HEK293T (cell line): ENCODE measurements at regions not wholly inside any gene's neighbourhood (a gene's known extent, or its start where the extent isn't known, plus 50 kb on each side); places are given as distances from the start of the nearest gene placed in this dataset.

Experiments used
- CTCF ChIA-PET: fragments of 350-600 bp; formaldehyde crosslinking; extraction: SDS; loops from one replicate; lab custom pipeline; 2021; ENCODE audit warnings: antibody characterized with exemption, inconsistent platforms; lab: Yijun Ruan, JAX
- POLR2A ChIA-PET: fragments of 350-600 bp; formaldehyde crosslinking; extraction: SDS; loops from one replicate; lab custom pipeline; 2020; ENCODE audit warnings: antibody characterized with exemption, inconsistent platforms; lab: Yijun Ruan, JAX
- DNase-seq: peaks from one replicate; pipeline ENCODE4 v3.0.0; 2012; ENCODE audit warnings: mixed read lengths; ENCODE audit errors: extremely low spot score
- ARNT ChIP-seq: fragments of 450-650 bp; IDR thresholded peaks from 2 replicates; pipeline ENCODE4 v1.6.1; 2017; ENCODE audit warnings: mild to moderate bottlenecking
- BHLHE40 ChIP-seq: fragments of 450-650 bp; IDR thresholded peaks from 2 replicates; pipeline ENCODE4 v1.6.1; 2016; ENCODE audit warnings: mild to moderate bottlenecking, moderate library complexity, borderline replicate concordance
- CTBP1 ChIP-seq: fragments of 450-650 bp; IDR thresholded peaks from 2 replicates; pipeline ENCODE4 v1.6.1; 2016; ENCODE audit warnings: borderline replicate concordance
- ELF4 ChIP-seq: fragments of 450-650 bp; IDR thresholded peaks from 2 replicates; pipeline ENCODE4 v1.6.1; 2017; ENCODE audit warnings: antibody characterized with exemption
- FOXA1 ChIP-seq: fragments of 450-650 bp; IDR thresholded peaks from 2 replicates; pipeline ENCODE4 v1.6.1; 2016; ENCODE audit warnings: mild to moderate bottlenecking
- FOXK2 ChIP-seq: fragments of 450-650 bp; IDR thresholded peaks from 2 replicates; pipeline ENCODE4 v1.6.1; 2016; ENCODE audit warnings: mild to moderate bottlenecking
- FOXM1 ChIP-seq: fragments of 450-650 bp; IDR thresholded peaks from 2 replicates; pipeline ENCODE4 v1.6.1; 2017; ENCODE audit warnings: mild to moderate bottlenecking, borderline replicate concordance
- HDGF ChIP-seq: fragments of 450-650 bp; IDR thresholded peaks from 2 replicates; pipeline ENCODE4 v1.6.1; 2017; ENCODE audit warnings: antibody characterized with exemption, borderline replicate concordance
- L3MBTL2 ChIP-seq: fragments of 450-650 bp; conservative IDR thresholded peaks from 2 replicates; pipeline ENCODE4 v1.6.1; 2016; ENCODE audit warnings: mild to moderate bottlenecking
- LEF1 ChIP-seq: fragments of 450-650 bp; IDR thresholded peaks from 2 replicates; pipeline ENCODE4 v1.6.1; 2017; ENCODE audit warnings: mild to moderate bottlenecking, borderline replicate concordance
- NFRKB ChIP-seq: fragments of 450-650 bp; IDR thresholded peaks from 2 replicates; pipeline ENCODE4 v1.6.1; 2016; ENCODE audit warnings: mild to moderate bottlenecking, moderate library complexity
- PKNOX1 ChIP-seq: fragments of 450-650 bp; IDR thresholded peaks from 2 replicates; pipeline ENCODE4 v1.6.1; 2016
- SP1 ChIP-seq: fragments of 450-650 bp; IDR thresholded peaks from 2 replicates; pipeline ENCODE4 v1.6.1; 2017
- SUZ12 ChIP-seq: fragments of 450-650 bp; IDR thresholded peaks from 2 replicates; pipeline ENCODE4 v1.6.1; 2016; ENCODE audit warnings: mild to moderate bottlenecking
- TARDBP ChIP-seq: fragments of 450-650 bp; IDR thresholded peaks from 2 replicates; pipeline ENCODE4 v1.6.1; 2016
- ZNF384 ChIP-seq: fragments of 450-650 bp; IDR thresholded peaks from 2 replicates; pipeline ENCODE4 v1.6.1; 2016

DNA sequence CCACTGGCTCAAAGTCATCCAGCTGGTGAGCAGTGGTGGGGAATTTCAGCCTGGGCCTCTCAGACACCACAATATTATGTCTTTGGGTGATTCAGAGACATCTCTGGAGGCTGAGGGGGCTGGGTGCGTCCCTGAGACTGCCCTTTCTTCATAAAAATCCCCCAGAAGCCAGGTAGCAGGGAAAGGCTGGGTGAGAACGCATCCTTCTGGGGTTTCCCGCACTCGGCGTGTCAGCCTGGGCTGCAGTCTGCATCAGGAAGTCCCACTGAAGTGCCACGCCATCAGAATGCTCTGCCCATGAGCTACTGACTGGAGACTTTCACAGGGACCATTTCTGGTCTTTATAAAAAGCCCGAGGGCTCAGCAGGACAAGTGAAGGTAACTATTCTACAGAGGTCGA, 148.8 kb upstream of the SLC6A11 start:
- POLR2A ChIA-PET, result no interaction called here
- CTCF ChIA-PET, result no interaction called here
- no peak for DNase-seq
- TF ChIP-seq NFRKB, result no peak
- TF ChIP-seq TARDBP, result no peak
- TF ChIP-seq FOXK2, result no peak
- TF ChIP-seq HDGF, result no peak
- TF ChIP-seq BHLHE40, result no peak
- no peak for TF ChIP-seq ARNT
- no peak for TF ChIP-seq PKNOX1
- no peak for TF ChIP-seq CTBP1
- no peak for TF ChIP-seq ZNF384
- no peak for TF ChIP-seq ELF4
- no peak for TF ChIP-seq SUZ12
- TF ChIP-seq LEF1, result no peak
- no peak for TF ChIP-seq L3MBTL2
- TF ChIP-seq FOXA1, result no peak

DNA sequence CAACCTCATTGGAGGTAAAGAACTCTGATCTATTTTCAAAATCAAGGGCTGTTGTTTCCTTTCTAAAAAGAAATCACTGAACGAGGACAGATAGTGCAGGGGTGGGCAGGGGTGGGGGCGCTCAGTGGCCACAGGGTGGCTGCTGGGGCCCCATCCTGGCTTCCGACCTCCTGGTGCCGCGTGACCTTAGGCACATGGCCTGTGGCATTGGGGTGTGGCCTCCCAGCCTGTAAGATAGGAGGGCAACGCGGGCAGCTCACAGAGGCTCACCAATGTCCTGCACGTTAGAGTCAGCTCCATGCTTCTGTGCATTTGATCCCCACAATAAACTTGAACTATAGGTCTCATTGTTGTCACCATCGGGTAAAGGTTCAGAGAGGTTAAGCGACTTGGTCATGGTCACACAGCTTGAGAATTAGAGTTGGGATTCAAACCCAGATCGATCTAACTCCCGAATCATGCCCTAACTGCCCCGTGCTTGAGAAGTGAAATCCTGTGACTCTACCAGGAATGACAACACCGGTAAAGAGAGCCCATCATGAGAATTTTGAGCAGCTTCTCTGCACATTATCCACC, 148.0 kb upstream of the SLC6A11 start:
- CTCF ChIA-PET, result no interaction called here
- POLR2A ChIA-PET, result no interaction called here
- TF ChIP-seq FOXK2 (no peak), FOXM1 (no peak), SP1 (no peak), ELF4 (no peak), ARNT (no peak), NFRKB (no peak), BHLHE40 (no peak), TARDBP (no peak)
- no peak for DNase-seq

DNA sequence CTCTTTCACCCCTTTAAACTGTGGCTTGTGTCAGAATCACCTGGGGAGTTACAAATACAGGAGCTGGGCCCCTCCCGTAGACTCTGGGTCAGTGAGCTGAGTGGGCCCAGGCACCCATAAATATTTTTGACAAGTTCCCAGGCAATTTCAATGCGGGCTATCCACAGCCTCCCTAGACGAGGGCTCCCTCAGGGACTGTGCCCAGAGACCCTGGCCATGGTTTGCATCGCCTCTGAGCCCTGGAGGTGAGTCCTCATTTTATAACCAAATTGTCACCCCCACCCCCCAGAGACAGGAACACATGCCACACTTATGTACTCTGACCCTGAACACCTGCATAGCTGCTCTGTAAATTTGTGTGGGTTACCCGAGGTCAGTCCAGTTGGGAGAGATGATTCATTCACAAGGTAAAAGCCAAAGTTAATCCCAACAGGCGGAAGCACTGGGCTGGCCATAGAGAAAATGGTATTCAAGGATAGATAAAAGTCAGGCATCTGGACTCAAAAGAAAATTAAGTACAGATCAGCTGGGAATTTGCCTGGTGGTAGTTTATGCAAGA, 146.5 kb upstream of the SLC6A11 start:
- POLR2A ChIA-PET, result no interaction called here
- no peak for TF ChIP-seq HDGF
- TF ChIP-seq FOXM1, result no peak
- no peak for TF ChIP-seq L3MBTL2
- TF ChIP-seq FOXA1, result no peak
- TF ChIP-seq BHLHE40, result no peak
- TF ChIP-seq CTBP1, result no peak
- no peak for TF ChIP-seq LEF1
- TF ChIP-seq ZNF384, result no peak
- TF ChIP-seq ARNT, result no peak
- TF ChIP-seq SUZ12, result no peak

GRCh38 chr3:10672422-10672821, 143.6 kb upstream of the SLC6A11 start:
- ChIA-PET CTCF (interaction anchor here (0.5 to 1.8 kb wide), 2 partner anchors 66 to 246 kb away, joined by 3 to 7 read pairs; no protein-coding TSS in a partner anchor), POLR2A (no interaction called here)
- 0 out of 2 replicates have a peak, but pooled peaks have one; percentile 27 for TF ChIP-seq PKNOX1
- no peak for TF ChIP-seq L3MBTL2
- DNase-seq, result no peak

More for the DNA sequence above, 146.5 kb upstream of the SLC6A11 start:
- DNase-seq, result no peak
- CTCF ChIA-PET, result no interaction called here

GRCh38 chr3:10674578-10674977, 141.4 kb upstream of the SLC6A11 start:
- ChIA-PET CTCF (no interaction called here), POLR2A (no interaction called here)

GRCh38 chr3:10676905-10677304, 139.1 kb upstream of the SLC6A11 start:
- POLR2A ChIA-PET, result no interaction called here
- CTCF ChIA-PET, result no interaction called here
- DNase-seq, result no peak
- no peak for TF ChIP-seq NFRKB
- TF ChIP-seq ARNT, result no peak
- no peak for TF ChIP-seq FOXA1
- TF ChIP-seq TARDBP, result no peak
- no peak for TF ChIP-seq FOXM1
- TF ChIP-seq SP1, result no peak
- TF ChIP-seq CTBP1, result no peak
- TF ChIP-seq ZNF384, result no peak
- no peak for TF ChIP-seq PKNOX1
- TF ChIP-seq SUZ12, result no peak
- TF ChIP-seq BHLHE40, result no peak
- no peak for TF ChIP-seq L3MBTL2
- no peak for TF ChIP-seq FOXK2
- TF ChIP-seq HDGF, result no peak
- TF ChIP-seq ELF4, result no peak
- no peak for TF ChIP-seq LEF1

More at GRCh38 chr3:10674578-10674977, 141.4 kb upstream of the SLC6A11 start:
- DNase-seq, result no peak
- TF ChIP-seq FOXM1, result no peak

DNA sequence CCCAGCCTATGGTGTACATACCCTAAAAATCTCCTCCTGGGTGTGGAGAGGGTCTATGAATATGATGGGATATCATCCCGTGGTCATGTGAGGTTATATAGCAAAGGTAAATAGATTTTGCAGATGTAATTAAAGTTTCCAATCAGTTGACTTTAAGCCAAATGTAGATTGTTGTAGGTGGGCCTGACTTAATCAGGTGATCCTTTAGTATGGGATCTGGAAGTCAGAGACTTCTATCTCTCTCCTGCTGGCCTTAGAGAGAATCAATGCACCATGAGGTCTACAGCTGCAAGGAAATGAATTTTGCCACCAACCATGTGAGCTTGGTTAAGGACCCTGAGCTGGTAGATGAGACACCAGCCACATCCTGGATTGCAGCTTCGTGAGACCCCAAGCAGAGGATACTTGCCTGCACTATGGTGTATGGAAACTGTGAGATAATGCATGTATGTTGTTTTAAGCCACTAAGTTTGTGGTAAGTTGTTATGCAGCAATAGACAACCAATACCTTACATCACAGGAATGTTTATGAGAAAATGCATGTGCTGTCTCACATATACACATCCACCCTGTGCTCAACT, 137.1 kb upstream of the SLC6A11 start:
- no peak for DNase-seq
- ChIA-PET CTCF (no interaction called here), POLR2A (no interaction called here)
- TF ChIP-seq FOXK2 (no peak), FOXA1 (no peak), SUZ12 (no peak), ZNF384 (no peak), LEF1 (no peak), BHLHE40 (no peak), FOXM1 (no peak)
